Heart left ventricle (tissue), 13 donors: ENCODE measurements at regions not wholly inside any gene's neighbourhood (a gene's known extent, or its start where the extent isn't known, plus 50 kb on each side); places are given as distances from the start of the nearest gene placed in this dataset.

Experiments used
- CTCF ChIP-seq, 12 donors: fragments of 200-600 bp; sonication (generic) in 4 of 12; IDR thresholded peaks; one replicate each; pipeline versions ENCODE4 v1.5.0 to v1.8.0; 2018 to 2022; ENCODE audit warnings: antibody characterized with exemption in 12 of 12, mild to moderate bottlenecking in 5 of 12
- POLR2A ChIP-seq, 2 donors: fragments of 450-650 bp; IDR thresholded peaks; one replicate each; pipeline ENCODE4 v1.6.1; 2017; ENCODE audit warnings: antibody characterized with exemption in 2 of 2, mild to moderate bottlenecking in 2 of 2, moderate library complexity in 2 of 2
- donor health status: ischemic (EF 13 %, LVEDD 7.1; RV severe dilation, severe dysfunction).
- donor health status: DM: no; HTN: yes; CAD: no.
- donor health status: DM: no; HTN: no; CAD: no.
- donor health status: ischemic (EF 25% LVEDD 6.9; RV normal size, moderate dysfunction).
- donor health status: ischemic (EF 25% LVEDD 5.7; RV mildly dilated, moderate dysfunction).
- donor health status: ischemic (EF 35%, LVEDD 5.7; RV mildly dilated, moderate dysfunction).
- donor health status: nonischemic (EF 11% LVEDD 7.7; RV severe dilation, severe dysfunction).
- donor health status: DM: yes; HTN: yes; CAD: no.
- donor health status: PGD.
- donor health status: ischemic (EF 29% LVEDD 5.4; RV normal size, mild dysfunction).
- donor health status: nonischemic (EF 23%, LVEDD 6.1; RV moderate dilation, normal function).

GRCh38 chr19:31834070-31834469, 484.8 kb upstream of the TSHZ3 start:
- TF ChIP-seq CTCF (IDR thresholded peaks at IDR 0.05) (no peak), POLR2A (IDR thresholded peaks at IDR 0.05) (no peak)
